Activated CD8-positive, alpha-beta memory T cell treated with anti-CD3 and anti-CD28 coated beads for 36 hours (primary cell): ENCODE measurements at regions not wholly inside any gene's neighbourhood (a gene's known extent, or its start where the extent isn't known, plus 50 kb on each side); places are given as distances from the start of the nearest gene placed in this dataset.
"Not testable (repeated sequence)": the region's sequence is repeated elsewhere in the genome, so short reads cannot be mapped to it uniquely, and the experiment has no call there.

Source experiments
- CTCF ChIA-PET: fragments of 350-600 bp; sonication (Branson Sonifier 250); formaldehyde crosslinking; loops from one replicate; lab custom pipeline; 2021; ENCODE audit warnings: antibody characterized with exemption; lab: Charles Lee
- POLR2A ChIA-PET: fragments of 350-600 bp; sonication (Branson Sonifier 250); formaldehyde crosslinking; loops from one replicate; lab custom pipeline; 2021; ENCODE audit warnings: antibody characterized with exemption; lab: Charles Lee

GRCh38 chr4:64876021-64876420 is 466.8 kb upstream of the TECRL start:
- CTCF ChIA-PET, result no interaction called here
- POLR2A ChIA-PET, result no interaction called here

GRCh38 chr4:64870558-64870957 is 461.3 kb upstream of the TECRL start:
- ChIA-PET POLR2A (no interaction called here), CTCF (no interaction called here)

- ChIA-PET POLR2A (no interaction called here), CTCF (no interaction called here)
Observed at GRCh38 chr4:64857815-64858214, 448.6 kb upstream of the TECRL start.

- ChIA-PET CTCF (no interaction called here), POLR2A (no interaction called here)
Observed at GRCh38 chr4:64857198-64857597, 447.9 kb upstream of the TECRL start.

GRCh38 chr4:64846417-64846816 is 437.2 kb upstream of the TECRL start:
- ChIA-PET CTCF (no interaction called here), POLR2A (no interaction called here)

GRCh38 chr4:64829749-64830148 is 420.5 kb upstream of the TECRL start:
- ChIA-PET CTCF (no interaction called here), POLR2A (no interaction called here)

- ChIA-PET POLR2A (no interaction called here), CTCF (no interaction called here)
Observed at GRCh38 chr4:64824591-64824990, 415.3 kb upstream of the TECRL start.

GRCh38 chr4:64822405-64822804 is 413.2 kb upstream of the TECRL start:
- ChIA-PET CTCF (no interaction called here), POLR2A (no interaction called here)

- ChIA-PET CTCF (no interaction called here), POLR2A (no interaction called here)
Observed at GRCh38 chr4:64821219-64821976, 412.1 kb upstream of the TECRL start.

GRCh38 chr4:64814616-64815015 is 405.4 kb upstream of the TECRL start:
- ChIA-PET POLR2A (no interaction called here), CTCF (interaction anchor here (0.6 kb wide), 1 partner anchor 12 kb away, joined by 3 read pairs; no protein-coding TSS in a partner anchor)

GRCh38 chr4:64807821-64808220 is 398.6 kb upstream of the TECRL start:
- POLR2A ChIA-PET, result no interaction called here
- CTCF ChIA-PET, result no interaction called here

- ChIA-PET CTCF (no interaction called here), POLR2A (no interaction called here)
Observed at GRCh38 chr4:64799751-64800150, 390.5 kb upstream of the TECRL start.

- POLR2A ChIA-PET, CTCF ChIA-PET: not testable (repeated sequence)
Observed at GRCh38 chr4:64798828-64799227, 389.6 kb upstream of the TECRL start.

GRCh38 chr4:64796581-64796980 is 387.3 kb upstream of the TECRL start:
- CTCF ChIA-PET, result no interaction called here
- POLR2A ChIA-PET, result no interaction called here

GRCh38 chr4:64784125-64784524 is 374.9 kb upstream of the TECRL start:
- ChIA-PET CTCF (no interaction called here), POLR2A (no interaction called here)

GRCh38 chr4:64781737-64782326 is 372.6 kb upstream of the TECRL start:
- ChIA-PET POLR2A (no interaction called here), CTCF (no interaction called here)

- POLR2A ChIA-PET, result no interaction called here
- CTCF ChIA-PET, result no interaction called here
Observed at GRCh38 chr4:64780664-64781063, 371.4 kb upstream of the TECRL start.

- ChIA-PET CTCF (no interaction called here), POLR2A (no interaction called here)
Observed at GRCh38 chr4:64777286-64777685, 368.0 kb upstream of the TECRL start.

- ChIA-PET CTCF (no interaction called here), POLR2A (no interaction called here)
Observed at GRCh38 chr4:64776820-64777219, 367.6 kb upstream of the TECRL start.

GRCh38 chr4:64774626-64775025 is 365.4 kb upstream of the TECRL start:
- POLR2A ChIA-PET, result no interaction called here
- CTCF ChIA-PET, result no interaction called here

- ChIA-PET CTCF (no interaction called here), POLR2A (no interaction called here)
Observed at GRCh38 chr4:64771149-64771548, 361.9 kb upstream of the TECRL start.
